ENCODE measurements at regions not wholly inside any gene's neighbourhood (a gene's known extent, or its start where the extent isn't known, plus 50 kb on each side); places are given as distances from the start of the nearest gene placed in this dataset.
"Not testable (repeated sequence)": the region's sequence is repeated elsewhere in the genome, so short reads cannot be mapped to it uniquely, and the experiment has no call there.

GRCh38 chr12:5096241-5096924 lies 52.7 kb downstream of the KCNA5 start:
- DNase-seq = no peak
- in situ Hi-C loops (cut with MboI; ENCODE audit: low pct_unique_long_range_greater_than_20kb, low sequenced_read_pairs) = no loop called here

- in situ Hi-C loops (cut with MboI; ENCODE audit: low pct_unique_long_range_greater_than_20kb, low sequenced_read_pairs) = no loop called here
- no peak for DNase-seq
Measured at GRCh38 chr12:5097786-5098185, 54.1 kb downstream of the KCNA5 start.

GRCh38 chr12:5099136-5099535 lies 55.5 kb downstream of the KCNA5 start:
- no peak for DNase-seq
- in situ Hi-C loops (cut with MboI; ENCODE audit: low pct_unique_long_range_greater_than_20kb, low sequenced_read_pairs) = no loop called here

GRCh38 chr12:5099591-5099990 lies 55.9 kb downstream of the KCNA5 start:
- no peak for DNase-seq
- in situ Hi-C loops (cut with MboI; ENCODE audit: low pct_unique_long_range_greater_than_20kb, low sequenced_read_pairs) = no loop called here

- in situ Hi-C loops (cut with MboI; ENCODE audit: low pct_unique_long_range_greater_than_20kb, low sequenced_read_pairs) = no loop called here
- no peak for DNase-seq
Measured at GRCh38 chr12:5101686-5102085, 58.0 kb downstream of the KCNA5 start.

- DNase-seq = no peak
- in situ Hi-C loops (cut with MboI; ENCODE audit: low pct_unique_long_range_greater_than_20kb, low sequenced_read_pairs) = no loop called here
Measured at GRCh38 chr12:5102261-5102789, 58.6 kb downstream of the KCNA5 start.

GRCh38 chr12:5102806-5103205 lies 59.1 kb downstream of the KCNA5 start:
- in situ Hi-C loops (cut with MboI; ENCODE audit: low pct_unique_long_range_greater_than_20kb, low sequenced_read_pairs) = no loop called here
- DNase-seq = no peak

GRCh38 chr12:5110345-5110744 lies 66.7 kb downstream of the KCNA5 start:
- DNase-seq = no peak
- in situ Hi-C loops (cut with MboI; ENCODE audit: low pct_unique_long_range_greater_than_20kb, low sequenced_read_pairs) = no loop called here

- no peak for DNase-seq
- in situ Hi-C loops (cut with MboI; ENCODE audit: low pct_unique_long_range_greater_than_20kb, low sequenced_read_pairs) = no loop called here
Measured at GRCh38 chr12:5114436-5114835, 70.8 kb downstream of the KCNA5 start.

- in situ Hi-C loops (cut with MboI; ENCODE audit: low pct_unique_long_range_greater_than_20kb, low sequenced_read_pairs); DNase-seq: not testable (repeated sequence)
Measured at GRCh38 chr12:5121784-5122183, 78.1 kb downstream of the KCNA5 start.

- in situ Hi-C loops (cut with MboI; ENCODE audit: low pct_unique_long_range_greater_than_20kb, low sequenced_read_pairs); DNase-seq: not testable (repeated sequence)
Measured at GRCh38 chr12:5122256-5122831, 78.7 kb downstream of the KCNA5 start.

GRCh38 chr12:5123921-5124320 lies 80.2 kb downstream of the KCNA5 start:
- DNase-seq = no peak
- in situ Hi-C loops (cut with MboI; ENCODE audit: low pct_unique_long_range_greater_than_20kb, low sequenced_read_pairs) = no loop called here

- in situ Hi-C loops (cut with MboI; ENCODE audit: low pct_unique_long_range_greater_than_20kb, low sequenced_read_pairs) = no loop called here
- no peak for DNase-seq
Measured at GRCh38 chr12:5124401-5124800, 80.7 kb downstream of the KCNA5 start.

- DNase-seq = no peak
- in situ Hi-C loops (cut with MboI; ENCODE audit: low pct_unique_long_range_greater_than_20kb, low sequenced_read_pairs) = no loop called here
Measured at GRCh38 chr12:5134861-5135525, 91.3 kb downstream of the KCNA5 start.

- in situ Hi-C loops (cut with MboI; ENCODE audit: low pct_unique_long_range_greater_than_20kb, low sequenced_read_pairs) = no loop called here
- DNase-seq = no peak
Measured at GRCh38 chr12:5138256-5138655, 94.6 kb downstream of the KCNA5 start.

- no peak for DNase-seq
- in situ Hi-C loops (cut with MboI; ENCODE audit: low pct_unique_long_range_greater_than_20kb, low sequenced_read_pairs) = no loop called here
Measured at GRCh38 chr12:5138845-5139244, 95.2 kb downstream of the KCNA5 start.

GRCh38 chr12:5139751-5140150 lies 96.1 kb downstream of the KCNA5 start:
- in situ Hi-C loops (cut with MboI; ENCODE audit: low pct_unique_long_range_greater_than_20kb, low sequenced_read_pairs) = no loop called here
- no peak for DNase-seq

GRCh38 chr12:5140190-5140589 lies 96.5 kb downstream of the KCNA5 start:
- peak; percentile 1 for DNase-seq
- in situ Hi-C loops (cut with MboI; ENCODE audit: low pct_unique_long_range_greater_than_20kb, low sequenced_read_pairs) = no loop called here

- in situ Hi-C loops (cut with MboI; ENCODE audit: low pct_unique_long_range_greater_than_20kb, low sequenced_read_pairs) = no loop called here
Measured at GRCh38 chr12:5148880-5149279, 105.2 kb downstream of the KCNA5 start.

GRCh38 chr12:5154091-5154490 lies 110.4 kb downstream of the KCNA5 start:
- DNase-seq = no peak
- in situ Hi-C loops (cut with MboI; ENCODE audit: low pct_unique_long_range_greater_than_20kb, low sequenced_read_pairs) = no loop called here

More at GRCh38 chr12:5148880-5149279, 105.2 kb downstream of the KCNA5 start:
- DNase-seq = no peak

Data from KBM-7 (cell line).